ENCODE measurements at regions not wholly inside any gene's neighbourhood (a gene's known extent, or its start where the extent isn't known, plus 50 kb on each side); places are given as distances from the start of the nearest gene placed in this dataset.

GRCh38 chr13:107271227-107271626, 703.3 kb upstream of the ARGLU1 start:
- TF ChIP-seq CTCF (conservative IDR thresholded peaks at IDR 0.05; ENCODE audit: low read depth, low read length), result no peak
- no peak for TF ChIP-seq EZH2 (IDR thresholded peaks at IDR 0.05; ENCODE audit: borderline replicate concordance, low read depth, low read length, poor library complexity, severe bottlenecking)

Data from A673 (cell line).